HepG2 (cell line): ENCODE measurements at regions not wholly inside any gene's neighbourhood (a gene's known extent, or its start where the extent isn't known, plus 50 kb on each side); places are given as distances from the start of the nearest gene placed in this dataset.

Source experiments
- ATAC-seq: fragments of 200-7000 bp; cut with Tn5 transposase; 3 replicates; pipeline ENCODE4 v1.9.1; 2020; ENCODE audit warnings: mild to moderate bottlenecking, moderate library complexity
- BruUV-seq: library from RNA; stranded (reverse); fragments of 400-500 nt; replicated peaks from 2 replicates; lab custom pipeline; 2021; lab: Mats Ljungman, UMichigan
- CTCF ChIA-PET: fragments of 300-600 bp; formaldehyde crosslinking; extraction: SDS; loops from one replicate; lab custom pipeline; 2021; ENCODE audit warnings: low total read pairs, inconsistent platforms, low intra/inter-chr PET ratio; lab: Yijun Ruan, JAX
- POLR2A ChIA-PET: fragments of 350-600 bp; sonication (Branson Sonifier 250); formaldehyde crosslinking; loops from one replicate; lab custom pipeline; 2020; ENCODE audit warnings: antibody characterized with exemption, inconsistent platforms; lab: Yijun Ruan, JAX
- DNase-seq: peaks from one replicate; pipeline ENCODE4 v3.0.0-alpha.2; 2015; ENCODE audit warnings: low spot score
- FAIRE-seq: peaks from 3 replicates; lab custom pipeline; 2011; peaks lifted over from hg19 to GRCh38; lab: Jason Lieb, UNC
- H2AFZ ChIP-seq: one replicate; pipeline ENCODE4 v1.6.1; 2011; ENCODE audit warnings: low read length, inconsistent platforms
- H3K27ac ChIP-seq: fragments of 300-600 bp; 3 replicates; pipeline ENCODE4 v1.8.0; 2011; ENCODE audit warnings: mixed run types, mild to moderate bottlenecking, mixed read lengths, low read length, inconsistent platforms; ENCODE audit not compliant: insufficient read depth; ENCODE audit errors: extremely low read length
- H3K27me3 ChIP-seq, 2 experiments: fragments of 200-600 bp in 1 of 2; 2 replicates in 1 of 2; 3 replicates in 1 of 2; pipeline versions ENCODE4 v1.6.0 to v1.8.0; 2011; ENCODE audit warnings: low read length in 2 of 2, mild to moderate bottlenecking in 2 of 2, moderate library complexity in 2 of 2, inconsistent platforms in 1 of 2; ENCODE audit not compliant: insufficient read depth in 2 of 2, control insufficient read depth in 1 of 2
- H3K36me3 ChIP-seq, 2 experiments: fragments of 200-600 bp in 1 of 2; replicated peaks in 1 of 2; 2 replicates in 1 of 2; 3 replicates in 1 of 2; pipeline versions ENCODE4 v1.5.1 to v1.8.0; 2011; ENCODE audit warnings: low read length in 2 of 2, inconsistent platforms in 1 of 2; ENCODE audit not compliant: insufficient read depth in 2 of 2, control insufficient read depth in 1 of 2
- H3K4me1 ChIP-seq: 2 replicates; pipeline ENCODE4 v1.5.1; 2012; ENCODE audit warnings: low read length, inconsistent platforms; ENCODE audit not compliant: insufficient read depth
- H3K4me2 ChIP-seq: 2 replicates; pipeline ENCODE4 v1.6.0; 2011; ENCODE audit warnings: low read depth, low read length, inconsistent platforms
- H3K4me3 ChIP-seq, 3 experiments: fragments of 200-600 bp in 1 of 3; sonication (generic), shearing (Covaris generic) in 1 of 3; replicated peaks in 1 of 3; 2 replicates each; pipeline ENCODE4 v1.5.1; 2011 to 2016; ENCODE audit warnings: low read length in 3 of 3, inconsistent platforms in 2 of 3, low read depth in 2 of 3, mild to moderate bottlenecking in 2 of 3, control low read depth in 1 of 3, mixed read lengths in 1 of 3; ENCODE audit not compliant: insufficient read depth in 1 of 3
- H3K79me2 ChIP-seq: one replicate; pipeline ENCODE4 v1.6.1; 2011; ENCODE audit warnings: low read length, inconsistent platforms; ENCODE audit not compliant: insufficient read depth
- H3K9ac ChIP-seq: 2 replicates; pipeline ENCODE4 v1.6.0; 2011; ENCODE audit warnings: mild to moderate bottlenecking, low read depth, low read length, inconsistent platforms; ENCODE audit not compliant: insufficient read depth
- H3K9me3 ChIP-seq: 2 replicates; pipeline ENCODE4 v1.5.1; 2012; ENCODE audit warnings: mild to moderate bottlenecking, low read length
- H4K20me1 ChIP-seq: 2 replicates; pipeline ENCODE4 v1.6.0; 2011; ENCODE audit warnings: inconsistent platforms, mild to moderate bottlenecking, low read length, moderate library complexity; ENCODE audit not compliant: insufficient read depth
- BHLHE40 ChIP-seq: IDR thresholded peaks from 2 replicates; pipeline ENCODE4 v1.6.1; 2011; ENCODE audit warnings: low read length, improper control_type of control experiment
- GATAD1 ChIP-seq: IDR thresholded peaks from 2 replicates; pipeline ENCODE4 v1.6.1; 2016; ENCODE audit warnings: missing genetic modification reagents, missing compliant biosample characterization
- HNF4A ChIP-seq: sonication (generic); formaldehyde crosslinking; IDR thresholded peaks from 2 replicates; pipeline ENCODE4 v1.4.0; 2020; ENCODE audit warnings: missing genetic modification reagents
- MZF1 ChIP-seq: sonication (generic); formaldehyde crosslinking; IDR thresholded peaks from 2 replicates; pipeline ENCODE4 v1.8.1; 2023; ENCODE audit warnings: mild to moderate bottlenecking, missing genetic modification reagents, borderline replicate concordance
- ZBTB8A ChIP-seq: sonication (generic); formaldehyde crosslinking; IDR thresholded peaks from 2 replicates; pipeline ENCODE4 v1.4.0; 2020; ENCODE audit warnings: mild to moderate bottlenecking, low read depth, missing genetic modification reagents, borderline replicate concordance
- ZNF451 ChIP-seq: sonication (generic); formaldehyde crosslinking; IDR thresholded peaks from 2 replicates; pipeline ENCODE4 v1.5.0; 2020; ENCODE audit warnings: mild to moderate bottlenecking, missing genetic modification reagents
- ZNF790 ChIP-seq: sonication (generic); formaldehyde crosslinking; IDR thresholded peaks from 2 replicates; pipeline ENCODE4 v1.8.0; 2022; ENCODE audit warnings: missing genetic modification reagents, mild to moderate bottlenecking, borderline replicate concordance
- ZSCAN21 ChIP-seq: sonication (generic); formaldehyde crosslinking; IDR thresholded peaks from 2 replicates; pipeline ENCODE4 v1.8.0; 2022; ENCODE audit warnings: mild to moderate bottlenecking, missing genetic modification reagents, moderate library complexity, borderline replicate concordance
- WGBS: methylation state at CpG from one replicate; pipeline ENCODE4 v1.1.6; 2017; ENCODE audit warnings: low lambda C conversion rate; 5-methylcytosine and 5-hydroxymethylcytosine counted together
- in situ Hi-C: cut with HindIII; loops from 2 replicates; pipeline ENCODE4 v1.10.0; 2017; ENCODE audit warnings: low pct_unique_long_range_greater_than_20kb; ENCODE audit not compliant: extremely low pct_ligation_motif_present
- intact Hi-C: fragments of 100-400 bp; cut with micrococcal nuclease; formaldehyde crosslinking; loops from one replicate; pipeline ENCODE4 v1.10.0; 2022; ENCODE audit not compliant: unreplicated experiment
- TF ChIP-seq, protein P1 (sequence below): sonication (generic); formaldehyde crosslinking; IDR thresholded peaks from 2 replicates; pipeline ENCODE4 v1.4.0; 2020; ENCODE audit warnings: missing genetic modification reagents

DNA sequence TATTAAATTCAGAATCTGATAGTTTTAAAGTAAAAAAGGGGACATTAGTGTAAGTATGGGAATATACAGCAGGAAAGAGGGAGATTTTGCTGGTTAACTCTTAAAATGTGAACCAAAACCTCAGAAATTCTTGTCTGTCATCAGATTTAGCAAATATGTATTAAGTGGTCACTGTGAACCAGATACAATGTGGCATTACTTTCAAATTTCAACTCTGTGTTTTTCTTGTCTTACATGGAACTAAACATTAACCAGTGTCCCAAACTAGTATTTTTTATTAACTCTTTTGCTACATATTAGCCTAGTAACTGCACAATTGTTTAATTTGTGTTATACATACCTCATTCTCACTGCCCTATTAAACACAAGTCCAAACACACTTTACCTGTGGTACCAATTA is 259.9 kb upstream of the RASA1 start:
- FAIRE-seq = no peak
- Histone ChIP-seq H3K9ac (no peak overlapping the region), H3K79me2 (no peaks in the 10 kb centered on the region), H3K27me3 (no peaks in the 10 kb centered on the region; a peak in 1 of 5 replicates), H2AFZ (no peak overlapping the region), H3K9me3 (no peaks in the 10 kb centered on the region), H4K20me1 (no peaks in the 10 kb centered on the region), H3K36me3 (no peaks in the 10 kb centered on the region), H3K4me2 (no peak overlapping the region), H3K4me1 (no peaks in the 10 kb centered on the region), H3K27ac (no peak overlapping the region), H3K4me3 (no peak overlapping the region)
- no peak for DNase-seq
- intact Hi-C loops = no loop called here
- in situ Hi-C loops = no loop called here
- CTCF ChIA-PET = no interaction called here
- POLR2A ChIA-PET = no interaction called here
- ATAC-seq = no peak
- BruUV-seq = no TSS peak
- TF ChIP-seq BHLHE40 (no peak), MZF1 (no peak), ZNF790 (CRISPR knock-in tag) (no peak)

DNA sequence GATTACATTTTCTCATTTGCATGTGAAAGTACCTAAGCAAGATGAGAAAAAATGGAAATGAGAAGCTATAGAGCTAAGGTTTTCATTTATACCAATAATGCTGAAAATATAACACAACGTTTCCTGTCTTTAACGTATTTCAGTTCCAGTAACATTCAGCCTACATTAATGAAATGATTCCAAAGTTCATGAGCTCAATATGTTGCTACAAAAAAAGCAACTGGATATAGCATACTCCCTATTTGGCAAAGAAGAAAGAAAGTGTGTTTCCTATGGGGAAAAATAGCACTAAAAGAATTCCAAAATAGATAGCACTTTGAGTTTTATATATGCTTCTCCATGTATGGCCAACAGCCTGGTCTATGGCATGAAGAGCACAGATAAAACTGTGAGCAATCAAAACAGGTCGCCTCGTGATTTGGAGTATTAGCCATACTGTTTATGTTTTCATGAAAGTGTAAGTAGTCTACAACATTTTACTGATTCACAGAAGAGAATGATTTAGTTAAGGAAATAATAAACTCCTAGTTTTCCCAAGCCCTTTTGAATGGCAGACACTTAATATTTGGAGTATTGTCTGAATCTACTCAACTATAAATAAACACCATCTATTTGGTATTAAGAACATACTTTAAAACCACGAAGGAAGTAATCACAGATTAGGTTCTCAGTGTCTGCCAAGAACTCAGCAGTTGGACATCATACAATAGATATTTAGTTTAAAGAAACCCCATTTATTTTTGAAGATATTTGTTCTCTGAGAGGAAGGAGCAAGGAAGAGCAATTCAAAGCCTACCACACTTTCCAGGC is 258.7 kb upstream of the RASA1 start:
- intact Hi-C loops (no loop called here), in situ Hi-C loops (no loop called here)
- POLR2A ChIA-PET = no interaction called here
- TF ChIP-seq HNF4A = no peak
- TF ChIP-seq, protein P1, sequence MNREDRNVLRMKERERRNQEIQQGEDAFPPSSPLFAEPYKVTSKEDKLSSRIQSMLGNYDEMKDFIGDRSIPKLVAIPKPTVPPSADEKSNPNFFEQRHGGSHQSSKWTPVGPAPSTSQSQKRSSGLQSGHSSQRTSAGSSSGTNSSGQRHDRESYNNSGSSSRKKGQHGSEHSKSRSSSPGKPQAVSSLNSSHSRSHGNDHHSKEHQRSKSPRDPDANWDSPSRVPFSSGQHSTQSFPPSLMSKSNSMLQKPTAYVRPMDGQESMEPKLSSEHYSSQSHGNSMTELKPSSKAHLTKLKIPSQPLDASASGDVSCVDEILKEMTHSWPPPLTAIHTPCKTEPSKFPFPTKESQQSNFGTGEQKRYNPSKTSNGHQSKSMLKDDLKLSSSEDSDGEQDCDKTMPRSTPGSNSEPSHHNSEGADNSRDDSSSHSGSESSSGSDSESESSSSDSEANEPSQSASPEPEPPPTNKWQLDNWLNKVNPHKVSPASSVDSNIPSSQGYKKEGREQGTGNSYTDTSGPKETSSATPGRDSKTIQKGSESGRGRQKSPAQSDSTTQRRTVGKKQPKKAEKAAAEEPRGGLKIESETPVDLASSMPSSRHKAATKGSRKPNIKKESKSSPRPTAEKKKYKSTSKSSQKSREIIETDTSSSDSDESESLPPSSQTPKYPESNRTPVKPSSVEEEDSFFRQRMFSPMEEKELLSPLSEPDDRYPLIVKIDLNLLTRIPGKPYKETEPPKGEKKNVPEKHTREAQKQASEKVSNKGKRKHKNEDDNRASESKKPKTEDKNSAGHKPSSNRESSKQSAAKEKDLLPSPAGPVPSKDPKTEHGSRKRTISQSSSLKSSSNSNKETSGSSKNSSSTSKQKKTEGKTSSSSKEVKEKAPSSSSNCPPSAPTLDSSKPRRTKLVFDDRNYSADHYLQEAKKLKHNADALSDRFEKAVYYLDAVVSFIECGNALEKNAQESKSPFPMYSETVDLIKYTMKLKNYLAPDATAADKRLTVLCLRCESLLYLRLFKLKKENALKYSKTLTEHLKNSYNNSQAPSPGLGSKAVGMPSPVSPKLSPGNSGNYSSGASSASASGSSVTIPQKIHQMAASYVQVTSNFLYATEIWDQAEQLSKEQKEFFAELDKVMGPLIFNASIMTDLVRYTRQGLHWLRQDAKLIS (CRISPR knock-in tag) = no peak
- no peak for TF ChIP-seq ZNF451 (CRISPR knock-in tag)
- TF ChIP-seq GATAD1 = no peak
- TF ChIP-seq ZBTB8A (CRISPR knock-in tag) = no peak
- TF ChIP-seq ZSCAN21 (CRISPR knock-in tag) = no peak

More for the DNA sequence above, 258.7 kb upstream of the RASA1 start:
- no peaks in the 10 kb centered on the region for H4K20me1 ChIP-seq
- no peak overlapping the region for H2AFZ ChIP-seq
- WGBS = under 1% methylated on average over 5 of the region's 5 CpGs
- ATAC-seq (no peak), FAIRE-seq (no peak), DNase-seq (no peak)
- no peak overlapping the region for H3K4me3 ChIP-seq
- no peak overlapping the region for H3K27ac ChIP-seq
- no peak overlapping the region for H3K9ac ChIP-seq
- H3K9me3 ChIP-seq = no peaks in the 10 kb centered on the region
- no peaks in the 10 kb centered on the region for H3K79me2 ChIP-seq
- H3K4me2 ChIP-seq = no peak overlapping the region
- CTCF ChIA-PET = no interaction called here
- no TSS peak for BruUV-seq
- H3K4me1 ChIP-seq = no peaks in the 10 kb centered on the region
- no peaks in the 10 kb centered on the region; a peak in 1 of 5 replicates for H3K27me3 ChIP-seq
- no peaks in the 10 kb centered on the region for H3K36me3 ChIP-seq
